Parathyroid adenoma (tissue), 2 donors: ENCODE measurements at regions not wholly inside any gene's neighbourhood (a gene's known extent, or its start where the extent isn't known, plus 50 kb on each side); places are given as distances from the start of the nearest gene placed in this dataset.

Source experiments
- H2AFZ ChIP-seq: fragments of 300-600 bp; sonication (generic); one replicate; pipeline ENCODE4 v1.7.0; 2017; ENCODE audit warnings: antibody characterized with exemption, mild to moderate bottlenecking
- H3K27ac ChIP-seq: fragments of 300-600 bp; sonication (generic); one replicate; pipeline ENCODE4 v1.7.0; 2017
- H3K27me3 ChIP-seq: fragments of 300-600 bp; sonication (generic); one replicate; pipeline ENCODE4 v1.7.0; 2017; ENCODE audit warnings: low read length; ENCODE audit not compliant: control insufficient read depth, insufficient read depth
- H3K36me3 ChIP-seq: fragments of 300-600 bp; sonication (generic); one replicate; pipeline ENCODE4 v1.7.0; 2017; ENCODE audit warnings: low read length; ENCODE audit not compliant: control insufficient read depth, insufficient read depth
- H3K4me1 ChIP-seq: fragments of 300-600 bp; sonication (generic); one replicate; pipeline ENCODE4 v1.7.0; 2017; ENCODE audit warnings: control low read depth
- H3K4me2 ChIP-seq: fragments of 300-600 bp; sonication (generic); one replicate; pipeline ENCODE4 v1.7.0; 2017; ENCODE audit warnings: low read length
- H3K4me3 ChIP-seq: fragments of 300-600 bp; sonication (generic); one replicate; pipeline ENCODE4 v1.7.0; 2017; ENCODE audit warnings: low read depth, low read length
- H3K79me2 ChIP-seq: fragments of 300-600 bp; sonication (generic); one replicate; pipeline ENCODE4 v1.7.0; 2017; ENCODE audit warnings: control low read depth
- H3K9ac ChIP-seq: fragments of 300-600 bp; sonication (generic); one replicate; pipeline ENCODE4 v1.7.0; 2017; ENCODE audit warnings: mild to moderate bottlenecking
- H3K9me3 ChIP-seq: fragments of 300-600 bp; sonication (generic); one replicate; pipeline ENCODE4 v1.7.0; 2017; ENCODE audit warnings: low read length; ENCODE audit not compliant: control insufficient read depth
- TF ChIP-seq, protein P1 (sequence below): fragments of 300-600 bp; sonication (generic); IDR thresholded peaks from one replicate; pipeline ENCODE4 v1.7.0; 2017; ENCODE audit warnings: antibody characterized with exemption, mild to moderate bottlenecking
- donor health status: primary hyperparathyroidism.

DNA sequence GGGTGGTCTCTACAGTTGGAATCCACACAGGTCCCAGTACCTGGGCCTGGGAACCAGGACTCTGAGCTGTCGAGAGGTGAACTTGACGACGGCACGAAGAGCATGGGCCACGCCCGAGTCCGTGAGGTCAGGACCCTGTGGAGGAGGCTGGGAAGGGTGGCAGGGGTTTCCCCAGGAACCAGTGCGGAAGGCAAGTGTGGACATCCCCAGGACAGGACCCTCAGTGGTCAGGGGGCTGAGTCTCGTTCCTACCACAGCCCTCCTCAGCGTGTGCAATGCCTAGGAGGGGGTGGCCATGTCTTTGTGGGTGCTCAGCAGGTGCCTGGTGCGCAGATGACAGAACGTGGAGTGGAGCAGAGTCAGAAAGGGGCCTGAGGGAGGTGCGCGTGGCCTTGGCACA, 335.6 kb upstream of the SALL3 start:
- Histone ChIP-seq H3K4me3 (no peak overlapping the region), H2AFZ (no peak overlapping the region), H3K36me3 (no peaks in the 10 kb centered on the region), H3K9me3 (no peaks in the 10 kb centered on the region), H3K4me2 (no peak overlapping the region), H3K4me1 (no peaks in the 10 kb centered on the region), H3K27ac (no peak overlapping the region), H3K27me3 (no peaks in the 10 kb centered on the region), H3K79me2 (no peaks in the 10 kb centered on the region), H3K9ac (no peak overlapping the region)
- TF ChIP-seq, protein P1, sequence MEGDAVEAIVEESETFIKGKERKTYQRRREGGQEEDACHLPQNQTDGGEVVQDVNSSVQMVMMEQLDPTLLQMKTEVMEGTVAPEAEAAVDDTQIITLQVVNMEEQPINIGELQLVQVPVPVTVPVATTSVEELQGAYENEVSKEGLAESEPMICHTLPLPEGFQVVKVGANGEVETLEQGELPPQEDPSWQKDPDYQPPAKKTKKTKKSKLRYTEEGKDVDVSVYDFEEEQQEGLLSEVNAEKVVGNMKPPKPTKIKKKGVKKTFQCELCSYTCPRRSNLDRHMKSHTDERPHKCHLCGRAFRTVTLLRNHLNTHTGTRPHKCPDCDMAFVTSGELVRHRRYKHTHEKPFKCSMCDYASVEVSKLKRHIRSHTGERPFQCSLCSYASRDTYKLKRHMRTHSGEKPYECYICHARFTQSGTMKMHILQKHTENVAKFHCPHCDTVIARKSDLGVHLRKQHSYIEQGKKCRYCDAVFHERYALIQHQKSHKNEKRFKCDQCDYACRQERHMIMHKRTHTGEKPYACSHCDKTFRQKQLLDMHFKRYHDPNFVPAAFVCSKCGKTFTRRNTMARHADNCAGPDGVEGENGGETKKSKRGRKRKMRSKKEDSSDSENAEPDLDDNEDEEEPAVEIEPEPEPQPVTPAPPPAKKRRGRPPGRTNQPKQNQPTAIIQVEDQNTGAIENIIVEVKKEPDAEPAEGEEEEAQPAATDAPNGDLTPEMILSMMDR = no peak

DNA sequence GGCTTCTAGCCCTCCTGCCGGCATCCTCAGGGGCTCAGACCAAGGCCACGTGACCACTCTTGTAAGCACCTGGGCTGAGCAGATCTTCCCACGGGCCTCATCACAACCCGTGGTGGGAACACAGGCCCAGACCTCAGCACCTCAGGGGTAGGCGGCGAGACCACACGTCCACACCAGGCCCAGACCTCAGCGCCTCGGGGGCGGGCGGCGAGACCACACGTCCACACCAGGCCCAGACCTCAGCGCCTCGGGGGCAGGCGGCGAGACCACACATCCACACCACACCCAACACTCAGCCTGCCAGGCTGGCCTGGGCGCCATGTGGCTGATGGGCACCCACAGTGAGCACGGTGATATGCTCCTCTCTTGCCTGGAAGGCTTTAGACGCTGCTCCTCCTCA, 334.4 kb upstream of the SALL3 start:
- Histone ChIP-seq H2AFZ (no peak overlapping the region), H3K27ac (no peak overlapping the region), H3K9ac (no peak overlapping the region), H3K4me3 (no peak overlapping the region), H3K79me2 (no peaks in the 10 kb centered on the region), H3K9me3 (no peaks in the 10 kb centered on the region), H3K4me1 (no peaks in the 10 kb centered on the region), H3K36me3 (no peaks in the 10 kb centered on the region), H3K4me2 (no peak overlapping the region), H3K27me3 (no peaks in the 10 kb centered on the region)
- TF ChIP-seq, protein P1 = no peak

DNA sequence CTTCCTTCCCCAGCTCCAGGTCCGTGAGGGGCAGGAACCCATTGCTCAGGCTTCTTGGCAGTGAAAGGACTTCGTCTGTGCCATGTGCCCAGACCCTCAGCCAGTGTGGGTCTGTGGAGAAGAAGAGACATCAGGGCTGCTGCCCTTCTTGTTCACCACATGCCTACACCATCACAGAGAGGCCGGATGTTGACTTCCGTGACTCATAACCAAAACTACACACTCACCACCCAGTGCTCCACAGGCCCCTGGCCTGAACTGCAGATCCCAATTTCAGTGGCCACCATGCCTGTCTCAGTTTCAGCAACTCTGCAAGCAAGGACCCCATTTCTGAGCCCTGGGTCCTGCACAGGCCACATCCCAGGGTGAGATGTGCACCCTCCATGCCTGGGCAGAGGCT, 332.6 kb upstream of the SALL3 start:
- TF ChIP-seq, protein P1 = no peak
- Histone ChIP-seq H3K4me2 (no peak overlapping the region), H3K27me3 (no peaks in the 10 kb centered on the region), H3K27ac (no peak overlapping the region), H3K79me2 (no peaks in the 10 kb centered on the region), H2AFZ (no peak overlapping the region), H3K36me3 (no peaks in the 10 kb centered on the region), H3K4me3 (no peak overlapping the region), H3K9ac (no peak overlapping the region), H3K4me1 (no peaks in the 10 kb centered on the region), H3K9me3 (no peaks in the 10 kb centered on the region)

DNA sequence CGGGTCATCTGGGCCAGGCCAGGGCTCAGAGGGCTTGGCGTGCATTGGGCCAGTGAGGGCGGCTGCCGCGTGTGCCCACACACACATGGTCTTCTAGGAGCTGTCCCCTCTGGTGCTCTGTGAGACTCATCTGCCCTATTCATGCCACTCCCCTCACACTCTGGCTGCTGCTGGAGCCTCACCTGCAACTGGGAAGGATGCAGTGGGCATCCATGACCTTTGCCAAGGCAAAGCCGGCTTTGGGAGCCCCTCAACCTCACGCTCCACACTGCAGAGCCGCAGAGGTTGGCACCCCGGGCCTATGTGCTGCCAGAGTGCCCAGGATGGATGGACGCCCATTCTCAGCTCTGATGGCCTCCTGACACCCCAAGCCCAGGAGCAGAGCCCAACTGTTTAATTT, 330.2 kb upstream of the SALL3 start:
- no peak overlapping the region for H3K27ac ChIP-seq
- H3K27me3 ChIP-seq = no peaks in the 10 kb centered on the region
- H3K4me1 ChIP-seq = no peaks in the 10 kb centered on the region
- TF ChIP-seq, protein P1 = no peak
- H3K4me2 ChIP-seq = no peak overlapping the region
- no peak overlapping the region for H3K9ac ChIP-seq
- no peak overlapping the region for H2AFZ ChIP-seq
- no peaks in the 10 kb centered on the region for H3K9me3 ChIP-seq
- no peak overlapping the region for H3K4me3 ChIP-seq
- no peaks in the 10 kb centered on the region for H3K36me3 ChIP-seq
- no peaks in the 10 kb centered on the region for H3K79me2 ChIP-seq

DNA sequence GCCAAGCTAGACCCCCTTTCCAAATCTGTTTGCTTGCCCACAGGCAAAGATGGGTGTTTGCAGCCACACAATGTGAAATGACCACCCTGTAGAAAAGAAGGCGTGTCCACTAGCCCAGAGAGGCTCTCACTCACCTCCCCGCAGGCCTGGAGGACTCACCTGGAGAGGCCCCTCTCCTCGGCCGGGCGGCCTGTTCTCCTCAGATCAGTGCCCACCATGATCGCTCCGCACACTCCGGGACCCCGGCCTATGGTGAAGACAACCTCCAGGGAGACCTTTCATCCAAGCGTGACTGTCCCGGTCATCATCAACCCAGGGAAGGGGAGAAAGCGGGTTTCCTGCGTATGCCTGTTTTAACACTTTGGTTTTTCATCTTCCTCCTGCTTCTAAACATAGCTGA, 328.7 kb upstream of the SALL3 start:
- H3K79me2 ChIP-seq = no peaks in the 10 kb centered on the region
- no peaks in the 10 kb centered on the region for H3K4me1 ChIP-seq
- no peaks in the 10 kb centered on the region for H3K9me3 ChIP-seq
- H3K4me3 ChIP-seq = no peak overlapping the region
- no peaks in the 10 kb centered on the region for H3K36me3 ChIP-seq
- H3K27me3 ChIP-seq = no peaks in the 10 kb centered on the region
- TF ChIP-seq, protein P1 = no peak
- H3K9ac ChIP-seq = no peak overlapping the region
- H3K4me2 ChIP-seq = no peak overlapping the region
- H2AFZ ChIP-seq = no peak overlapping the region
- H3K27ac ChIP-seq = no peak overlapping the region
